ENCODE measurements at regions not wholly inside any gene's neighbourhood (a gene's known extent, or its start where the extent isn't known, plus 50 kb on each side); places are given as distances from the start of the nearest gene placed in this dataset.

DNA sequence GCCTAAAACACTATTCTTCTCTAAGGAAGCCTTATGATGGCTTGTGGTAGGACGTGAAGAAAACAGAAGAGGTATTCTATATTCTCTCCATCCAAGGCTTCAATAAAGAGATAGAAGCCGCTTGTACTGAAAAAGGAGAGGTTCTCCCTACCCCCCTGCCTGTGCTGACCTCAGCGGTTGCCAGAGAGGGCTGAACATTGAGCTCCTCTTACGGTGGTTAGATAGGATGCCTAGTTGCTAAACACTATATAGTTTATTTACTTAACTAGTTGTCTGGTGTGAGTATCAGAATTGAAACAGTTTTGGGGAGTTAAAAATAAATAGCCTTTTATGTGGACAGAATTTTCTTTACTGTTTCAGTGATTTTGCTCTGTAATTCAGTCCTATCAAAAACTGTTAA lies 112.2 kb downstream of the TFPI2 start:
- TF ChIP-seq CREB1 (IDR thresholded peaks at IDR 0.05; ENCODE audit: low read depth): no peak
- no peak for TF ChIP-seq YY1 (IDR thresholded peaks at IDR 0.05; ENCODE audit: low read depth)
- no peak for TF ChIP-seq RAD21 (IDR thresholded peaks at IDR 0.05; ENCODE audit: low read depth)
- no peak for TF ChIP-seq TAF1 (IDR thresholded peaks at IDR 0.05; ENCODE audit: low read depth)
- TF ChIP-seq EGR1 (IDR thresholded peaks at IDR 0.05): no peak
- no peak for TF ChIP-seq FOXM1 (IDR thresholded peaks at IDR 0.05; ENCODE audit: borderline replicate concordance, low read depth)

Measured in Ishikawa (cell line).